ENCODE measurements at regions not wholly inside any gene's neighbourhood (a gene's known extent, or its start where the extent isn't known, plus 50 kb on each side); places are given as distances from the start of the nearest gene placed in this dataset.

- BruUV-seq (replicated peaks), result no TSS peak
- intact Hi-C loops (cut with micrococcal nuclease; ENCODE audit: unreplicated experiment) (no loop called here), in situ Hi-C loops (cut with HindIII; ENCODE audit: low pct_unique_long_range_greater_than_20kb, low sequenced_read_pairs) (no loop called here)
- H3K4me3 ChIP-seq (ENCODE audit: low read depth in 2 of 2, low read length in 2 of 2), result no peak overlapping the region
- no peaks in the 10 kb centered on the region for H3K27me3 ChIP-seq (ENCODE audit: control insufficient read depth, insufficient read depth, low read length)
- H3K4me1 ChIP-seq (ENCODE audit: control insufficient read depth, insufficient read depth, low read length), result no peaks in the 10 kb centered on the region
- ChIA-PET POLR2A (no interaction called here), CTCF (no interaction called here)
- DNase-seq (ENCODE audit: low read depth, low spot score), result no peak
- ATAC-seq, result no peak
- TF ChIP-seq POLR2AphosphoS5 (IDR thresholded peaks at IDR 0.05; ENCODE audit: low read depth, low read length) (no peak), CTCF (IDR thresholded peaks at IDR 0.05) (no peak), TCF7L2 (IDR thresholded peaks at IDR 0.05; ENCODE audit: low read depth, low read length) (no peak), REST (IDR thresholded peaks at IDR 0.05; ENCODE audit: insufficient read depth in 1 of 2, low read depth in 2 of 2, low read length in 1 of 2) (no peak), SIN3A (IDR thresholded peaks at IDR 0.05; ENCODE audit: borderline replicate concordance, insufficient read depth, low read depth, low read length) (no peak)
- H3K36me3 ChIP-seq (ENCODE audit: control insufficient read depth, insufficient read depth, low read length), result no peaks in the 10 kb centered on the region
- H3K9me3 ChIP-seq (ENCODE audit: control insufficient read depth, insufficient read depth, low read depth, low read length), result no peaks in the 10 kb centered on the region
- no peak overlapping the region for H3K27ac ChIP-seq (ENCODE audit: low read length)
These were observed 872.0 kb downstream of the BRD1 start for GRCh38 chr22:48955351-48956311.

- no peaks in the 10 kb centered on the region for H3K27me3 ChIP-seq (ENCODE audit: control insufficient read depth, insufficient read depth, low read length)
- no peaks in the 10 kb centered on the region for H3K36me3 ChIP-seq (ENCODE audit: control insufficient read depth, insufficient read depth, low read length)
- TF ChIP-seq TCF7L2 (IDR thresholded peaks at IDR 0.05; ENCODE audit: low read depth, low read length) (no peak), CTCF (IDR thresholded peaks at IDR 0.05) (no peak), POLR2AphosphoS5 (IDR thresholded peaks at IDR 0.05; ENCODE audit: low read depth, low read length) (no peak), SIN3A (IDR thresholded peaks at IDR 0.05; ENCODE audit: borderline replicate concordance, insufficient read depth, low read depth, low read length) (no peak), REST (IDR thresholded peaks at IDR 0.05; ENCODE audit: insufficient read depth in 1 of 2, low read depth in 2 of 2, low read length in 1 of 2) (no peak)
- ATAC-seq (no peak), DNase-seq (ENCODE audit: low read depth, low spot score) (no peak)
- BruUV-seq (replicated peaks), result no TSS peak
- ChIA-PET POLR2A (no interaction called here), CTCF (interaction anchor here (0.7 kb wide), 1 partner anchor 300 kb away, joined by 15 read pairs; no protein-coding TSS in a partner anchor)
- H3K4me1 ChIP-seq (ENCODE audit: control insufficient read depth, insufficient read depth, low read length), result no peaks in the 10 kb centered on the region
- in situ Hi-C loops (cut with HindIII; ENCODE audit: low pct_unique_long_range_greater_than_20kb, low sequenced_read_pairs) (no loop called here), intact Hi-C loops (cut with micrococcal nuclease; ENCODE audit: unreplicated experiment) (no loop called here)
- no peak overlapping the region for H3K4me3 ChIP-seq (ENCODE audit: low read depth in 2 of 2, low read length in 2 of 2)
- no peak overlapping the region for H3K27ac ChIP-seq (ENCODE audit: low read length)
- H3K9me3 ChIP-seq (ENCODE audit: control insufficient read depth, insufficient read depth, low read depth, low read length), result no peaks in the 10 kb centered on the region
These were observed 872.8 kb downstream of the BRD1 start for GRCh38 chr22:48954781-48955311.

All from Panc1 (cell line).